ENCODE measurements at regions not wholly inside any gene's neighbourhood (a gene's known extent, or its start where the extent isn't known, plus 50 kb on each side); places are given as distances from the start of the nearest gene placed in this dataset.

DNA sequence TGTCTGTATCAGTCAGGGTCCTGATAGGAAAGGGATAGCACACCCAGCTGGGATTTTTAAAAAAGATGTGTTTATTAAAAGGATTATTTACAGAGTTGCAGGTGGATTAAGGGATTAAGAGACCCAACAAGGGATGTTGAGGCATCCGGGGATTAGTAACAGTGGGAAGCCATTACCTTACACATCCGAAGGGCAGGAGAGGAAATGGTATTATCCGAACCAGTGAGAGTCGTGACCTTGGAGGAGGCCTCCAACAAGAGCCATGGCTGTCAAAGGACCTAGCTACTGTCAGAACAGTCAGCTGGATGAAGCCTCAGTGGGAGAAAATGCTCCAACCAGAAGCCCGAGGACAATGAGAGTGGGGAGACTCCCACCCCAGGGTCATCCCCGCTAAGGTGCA is 146.3 kb upstream of the KRAS start:
- TF ChIP-seq, protein P1, sequence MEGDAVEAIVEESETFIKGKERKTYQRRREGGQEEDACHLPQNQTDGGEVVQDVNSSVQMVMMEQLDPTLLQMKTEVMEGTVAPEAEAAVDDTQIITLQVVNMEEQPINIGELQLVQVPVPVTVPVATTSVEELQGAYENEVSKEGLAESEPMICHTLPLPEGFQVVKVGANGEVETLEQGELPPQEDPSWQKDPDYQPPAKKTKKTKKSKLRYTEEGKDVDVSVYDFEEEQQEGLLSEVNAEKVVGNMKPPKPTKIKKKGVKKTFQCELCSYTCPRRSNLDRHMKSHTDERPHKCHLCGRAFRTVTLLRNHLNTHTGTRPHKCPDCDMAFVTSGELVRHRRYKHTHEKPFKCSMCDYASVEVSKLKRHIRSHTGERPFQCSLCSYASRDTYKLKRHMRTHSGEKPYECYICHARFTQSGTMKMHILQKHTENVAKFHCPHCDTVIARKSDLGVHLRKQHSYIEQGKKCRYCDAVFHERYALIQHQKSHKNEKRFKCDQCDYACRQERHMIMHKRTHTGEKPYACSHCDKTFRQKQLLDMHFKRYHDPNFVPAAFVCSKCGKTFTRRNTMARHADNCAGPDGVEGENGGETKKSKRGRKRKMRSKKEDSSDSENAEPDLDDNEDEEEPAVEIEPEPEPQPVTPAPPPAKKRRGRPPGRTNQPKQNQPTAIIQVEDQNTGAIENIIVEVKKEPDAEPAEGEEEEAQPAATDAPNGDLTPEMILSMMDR (IDR thresholded peaks at IDR 0.05; ENCODE audit: insufficient read depth, low read depth, low read length) = no peak
- TF ChIP-seq EZH2 (IDR thresholded peaks at IDR 0.05; ENCODE audit: insufficient read depth, low read length) = no peak
